H9 (cell line): ENCODE measurements at regions not wholly inside any gene's neighbourhood (a gene's known extent, or its start where the extent isn't known, plus 50 kb on each side); places are given as distances from the start of the nearest gene placed in this dataset.
"Not testable (repeated sequence)": the region's sequence is repeated elsewhere in the genome, so short reads cannot be mapped to it uniquely, and the experiment has no call there.

Experiments used
- DNase-seq: peaks from one replicate; pipeline ENCODE4 v3.0.0-alpha.2; 2017
- H2AFZ ChIP-seq: one replicate; pipeline ENCODE4 v1.6.1; 2013; ENCODE audit warnings: mild to moderate bottlenecking, low read length, control low read depth, moderate library complexity
- H2AK5ac ChIP-seq: 2 replicates; pipeline ENCODE4 v1.6.1; 2013; ENCODE audit warnings: low read length, control low read depth, mixed read lengths; ENCODE audit not compliant: insufficient read length
- H2BK120ac ChIP-seq: one replicate; pipeline ENCODE4 v1.6.1; 2013; ENCODE audit warnings: low read depth, mild to moderate bottlenecking, low read length, control low read depth, inconsistent platforms; ENCODE audit not compliant: poor library complexity, severe bottlenecking
- H2BK12ac ChIP-seq: 2 replicates; pipeline ENCODE4 v1.6.1; 2013; ENCODE audit warnings: low read length, control low read depth, mixed read lengths, low read depth; ENCODE audit not compliant: insufficient read length
- H2BK15ac ChIP-seq: 2 replicates; pipeline ENCODE4 v1.6.1; 2013; ENCODE audit warnings: low read depth, low read length, control low read depth
- H2BK20ac ChIP-seq: one replicate; pipeline ENCODE4 v1.6.1; 2013; ENCODE audit warnings: low read depth, mild to moderate bottlenecking, low read length, control low read depth, inconsistent platforms; ENCODE audit not compliant: poor library complexity, severe bottlenecking
- H2BK5ac ChIP-seq: 2 replicates; pipeline ENCODE4 v1.6.1; 2013; ENCODE audit warnings: low read length, control low read depth, mixed read lengths; ENCODE audit not compliant: insufficient read length
- H3K14ac ChIP-seq: 2 replicates; pipeline ENCODE4 v1.6.1; 2013; ENCODE audit warnings: low read length, control low read depth; ENCODE audit not compliant: insufficient read depth
- H3K18ac ChIP-seq: 2 replicates; pipeline ENCODE4 v1.6.1; 2013; ENCODE audit warnings: low read depth, mild to moderate bottlenecking, mixed read lengths, low read length, control low read depth; ENCODE audit not compliant: insufficient read length
- H3K23ac ChIP-seq: 2 replicates; pipeline ENCODE4 v1.6.1; 2013; ENCODE audit warnings: low read length, control low read depth, mixed read lengths, low read depth; ENCODE audit not compliant: insufficient read length
- H3K23me2 ChIP-seq: 2 replicates; pipeline ENCODE4 v1.6.1; 2013; ENCODE audit warnings: low read depth, mild to moderate bottlenecking, mixed read lengths, low read length, control low read depth; ENCODE audit not compliant: insufficient read length, poor library complexity, severe bottlenecking
- H3K27ac ChIP-seq: 2 replicates; pipeline ENCODE4 v1.5.1; 2013; ENCODE audit warnings: low read length, control low read depth, mixed read lengths, low read depth; ENCODE audit not compliant: insufficient read length
- H3K27me3 ChIP-seq: 2 replicates; pipeline ENCODE4 v1.6.1; 2013; ENCODE audit warnings: low read length, control low read depth, inconsistent platforms; ENCODE audit not compliant: insufficient read depth
- H3K4ac ChIP-seq: 2 replicates; pipeline ENCODE4 v1.6.1; 2013; ENCODE audit warnings: low read depth, mild to moderate bottlenecking, control low read depth, inconsistent platforms, low read length, moderate library complexity
- H3K4me1 ChIP-seq: 2 replicates; pipeline ENCODE4 v1.6.1; 2013; ENCODE audit warnings: low read length, control low read depth, inconsistent platforms; ENCODE audit not compliant: insufficient read depth
- H3K4me2 ChIP-seq: 2 replicates; pipeline ENCODE4 v1.6.1; 2013; ENCODE audit warnings: low read length, control low read depth, mixed read lengths; ENCODE audit not compliant: insufficient read length, insufficient read depth
- H3K56ac ChIP-seq: 2 replicates; pipeline ENCODE4 v1.6.1; 2013; ENCODE audit warnings: low read depth, mild to moderate bottlenecking, mixed read lengths, low read length, control low read depth; ENCODE audit not compliant: insufficient read length
- H3K79me1 ChIP-seq: 2 replicates; pipeline ENCODE4 v1.6.1; 2013; ENCODE audit warnings: low read depth, mild to moderate bottlenecking, moderate library complexity, low read length, control low read depth, inconsistent platforms; ENCODE audit not compliant: insufficient read depth, poor library complexity, severe bottlenecking
- H3K79me2 ChIP-seq: 2 replicates; pipeline ENCODE4 v1.6.1; 2013; ENCODE audit warnings: low read length, control low read depth, inconsistent platforms; ENCODE audit not compliant: insufficient read depth
- H3K9ac ChIP-seq: 2 replicates; pipeline ENCODE4 v1.6.1; 2013; ENCODE audit warnings: low read length, control low read depth, mixed read lengths; ENCODE audit not compliant: insufficient read length; ENCODE audit errors: extremely low read depth
- H3K9me3 ChIP-seq: one replicate; pipeline ENCODE4 v1.6.1; 2013; ENCODE audit warnings: low read depth, low read length, inconsistent platforms; ENCODE audit not compliant: control insufficient read depth
- H3T11ph ChIP-seq: one replicate; pipeline ENCODE4 v1.6.1; 2013; ENCODE audit warnings: mild to moderate bottlenecking, low read length, control low read depth, inconsistent platforms
- H4K20me1 ChIP-seq: one replicate; pipeline ENCODE4 v1.6.1; 2013; ENCODE audit not compliant: control insufficient read depth, insufficient read length, insufficient read depth
- H4K5ac ChIP-seq: 2 replicates; pipeline ENCODE4 v1.6.1; 2013; ENCODE audit warnings: low read depth, mild to moderate bottlenecking, mixed read lengths, low read length, control low read depth; ENCODE audit not compliant: insufficient read length
- H4K8ac ChIP-seq: replicated peaks from 2 replicates; pipeline ENCODE4 v1.6.1; 2013; ENCODE audit warnings: low read length, control low read depth, mixed read lengths, low read depth; ENCODE audit not compliant: insufficient read length
- H4K91ac ChIP-seq: 2 replicates; pipeline ENCODE4 v1.6.1; 2013; ENCODE audit warnings: low read depth, mild to moderate bottlenecking, moderate library complexity, mixed read lengths, low read length, control low read depth; ENCODE audit not compliant: insufficient read length
- H3K27ac Mint-ChIP-seq, 3 experiments: 2 replicates in 2 of 3; 3 replicates in 1 of 3; pipeline ENCODE4 v1.8.0; 2020 to 2021; ENCODE audit warnings: mixed read lengths in 3 of 3, mild to moderate bottlenecking in 1 of 3, moderate library complexity in 1 of 3
- H3K27me3 Mint-ChIP-seq: 2 replicates; pipeline ENCODE4 v1.8.0; 2021; ENCODE audit warnings: low read depth, mild to moderate bottlenecking, moderate library complexity, mixed read lengths
- H3K36me3 Mint-ChIP-seq, 3 experiments: 2 replicates in 2 of 3; 3 replicates in 1 of 3; pipeline ENCODE4 v1.8.0; 2020 to 2021; ENCODE audit warnings: low read depth in 3 of 3, mixed read lengths in 3 of 3; ENCODE audit not compliant: insufficient read depth in 1 of 3
- H3K4me1 Mint-ChIP-seq, 2 experiments: 2 replicates each; pipeline ENCODE4 v1.8.0; 2020; ENCODE audit warnings: mixed read lengths in 2 of 2
- H3K4me3 Mint-ChIP-seq, 2 experiments: 2 replicates in 1 of 2; 3 replicates in 1 of 2; pipeline ENCODE4 v1.8.0; 2020 to 2021; ENCODE audit warnings: mild to moderate bottlenecking in 2 of 2, mixed read lengths in 2 of 2, moderate library complexity in 1 of 2
- H3K9me3 Mint-ChIP-seq, 2 experiments: 2 replicates in 1 of 2; 3 replicates in 1 of 2; pipeline ENCODE4 v1.8.0; 2020; ENCODE audit warnings: mild to moderate bottlenecking in 2 of 2, mixed read lengths in 2 of 2, moderate library complexity in 1 of 2
- WGBS: extraction: QIAGEN DNeasy Blood & Tissue Kit; methylation state at CpG from one replicate; pipeline ENCODE4 v1.1.7; 2013; ENCODE audit warnings: missing lambda C conversion rate, low lambda C conversion rate, mixed read lengths; ENCODE audit not compliant: insufficient read length; ENCODE audit errors: extremely low coverage; 5-methylcytosine and 5-hydroxymethylcytosine counted together

DNA sequence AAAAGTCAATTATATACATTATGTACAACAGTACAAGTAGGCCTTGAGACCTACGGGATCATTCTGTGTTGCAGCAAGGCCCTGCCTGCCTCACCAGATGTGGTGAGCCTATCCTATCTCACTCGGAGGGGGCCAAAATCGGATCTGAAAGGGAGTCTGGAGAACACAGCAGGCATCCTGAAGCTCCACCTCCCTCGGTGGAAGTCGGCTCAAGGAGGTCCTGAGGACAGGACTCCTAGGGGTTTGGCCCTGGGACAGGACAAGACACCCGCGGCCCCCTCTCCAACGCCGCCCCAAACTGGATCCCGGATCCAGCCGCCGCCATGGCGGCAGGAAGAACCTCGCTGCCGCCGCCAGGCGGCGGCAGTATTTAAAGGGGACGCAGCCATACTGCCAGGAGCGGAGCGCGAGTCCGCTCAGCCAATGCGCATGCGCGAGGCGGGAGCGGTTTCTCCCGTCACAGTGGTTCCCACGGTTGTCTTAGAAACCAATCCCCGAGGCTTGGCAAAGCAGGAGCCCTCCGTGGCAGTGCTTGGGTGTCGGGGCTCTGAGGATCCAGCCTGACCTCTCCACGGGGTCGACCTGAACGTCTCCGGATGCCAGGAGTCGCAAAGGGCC lies 97.8 kb upstream of the FOXD4L5 start:
- no CpG with 5 or more reads among the region's 38 CpGs for WGBS
- H3K4ac ChIP-seq, H3K9me3 ChIP-seq, H4K20me1 ChIP-seq, H3K27me3 ChIP-seq, H4K91ac ChIP-seq, H3K4me1 Mint-ChIP-seq, H2AFZ ChIP-seq, H3K9ac ChIP-seq, H3K4me3 Mint-ChIP-seq, H3K56ac ChIP-seq, H3K79me2 ChIP-seq, H4K5ac ChIP-seq, H4K8ac ChIP-seq, DNase-seq, H2BK5ac ChIP-seq, H3K27ac Mint-ChIP-seq, H3K14ac ChIP-seq, H3K27ac ChIP-seq, H2BK120ac ChIP-seq, H3K23ac ChIP-seq, H3K4me2 ChIP-seq, H3K79me1 ChIP-seq, H2BK12ac ChIP-seq, H3K18ac ChIP-seq, H2AK5ac ChIP-seq, H3K4me1 ChIP-seq, H2BK20ac ChIP-seq, H2BK15ac ChIP-seq, H3K23me2 ChIP-seq, H3T11ph ChIP-seq: not testable (repeated sequence)
- peaks cover 13 to 24% (median 14%) of the 10 kb centered on the region in 3 experiments for H3K36me3 Mint-ChIP-seq
- peaks cover 13% of the 10 kb centered on the region for H3K27me3 Mint-ChIP-seq
- H3K9me3 Mint-ChIP-seq = peaks cover 43 to 48% of the 10 kb centered on the region in 2 experiments
